ENCODE measurements at regions not wholly inside any gene's neighbourhood (a gene's known extent, or its start where the extent isn't known, plus 50 kb on each side); places are given as distances from the start of the nearest gene placed in this dataset.

DNA sequence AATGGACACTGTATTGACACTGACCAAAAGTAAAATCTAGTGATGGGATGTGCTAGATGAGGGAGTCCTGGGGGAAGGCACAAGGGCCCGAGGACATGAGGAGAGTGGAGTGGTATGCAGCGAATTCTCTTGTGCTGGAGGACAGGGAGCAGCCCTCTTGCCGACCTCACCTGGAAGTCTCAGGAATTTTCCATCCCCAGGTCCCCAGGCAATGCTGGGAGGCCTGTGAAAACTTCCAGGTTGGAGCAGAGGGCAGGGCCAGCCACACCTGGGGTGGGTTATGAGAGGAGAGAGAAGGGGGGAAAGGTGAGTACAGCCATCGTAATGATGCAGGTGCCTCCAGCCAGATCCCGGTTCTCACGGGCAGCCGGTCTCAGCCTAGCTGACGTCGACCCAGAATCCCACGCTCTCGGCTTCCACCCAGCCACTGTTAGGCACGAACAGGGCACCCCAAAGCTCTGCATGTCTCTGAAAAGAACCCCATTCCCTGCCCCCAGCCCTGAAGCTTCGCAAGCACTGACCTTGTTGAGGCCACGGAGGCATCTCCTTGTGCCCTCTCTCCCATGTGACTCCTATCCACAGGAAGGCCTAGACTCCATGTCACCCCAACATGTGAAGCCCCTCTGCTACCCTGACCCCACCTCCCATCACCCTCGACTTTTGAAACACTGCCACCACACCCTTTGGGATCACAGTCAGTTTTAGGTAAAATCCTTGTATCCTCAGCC, 239.7 kb upstream of the MYO3A start:
- Histone ChIP-seq H3K9me3 (ENCODE audit: severe bottlenecking) (no peaks in the 10 kb centered on the region), H3K36me3 (no peaks in the 10 kb centered on the region), H3K27ac (no peak overlapping the region), H3K4me3 (ENCODE audit: low read depth, low read length) (no peak overlapping the region), H3K27me3 (ENCODE audit: insufficient read depth, low read depth, severe bottlenecking) (no peaks in the 10 kb centered on the region)
- no peak for DNase-seq
- TF ChIP-seq, protein P1, sequence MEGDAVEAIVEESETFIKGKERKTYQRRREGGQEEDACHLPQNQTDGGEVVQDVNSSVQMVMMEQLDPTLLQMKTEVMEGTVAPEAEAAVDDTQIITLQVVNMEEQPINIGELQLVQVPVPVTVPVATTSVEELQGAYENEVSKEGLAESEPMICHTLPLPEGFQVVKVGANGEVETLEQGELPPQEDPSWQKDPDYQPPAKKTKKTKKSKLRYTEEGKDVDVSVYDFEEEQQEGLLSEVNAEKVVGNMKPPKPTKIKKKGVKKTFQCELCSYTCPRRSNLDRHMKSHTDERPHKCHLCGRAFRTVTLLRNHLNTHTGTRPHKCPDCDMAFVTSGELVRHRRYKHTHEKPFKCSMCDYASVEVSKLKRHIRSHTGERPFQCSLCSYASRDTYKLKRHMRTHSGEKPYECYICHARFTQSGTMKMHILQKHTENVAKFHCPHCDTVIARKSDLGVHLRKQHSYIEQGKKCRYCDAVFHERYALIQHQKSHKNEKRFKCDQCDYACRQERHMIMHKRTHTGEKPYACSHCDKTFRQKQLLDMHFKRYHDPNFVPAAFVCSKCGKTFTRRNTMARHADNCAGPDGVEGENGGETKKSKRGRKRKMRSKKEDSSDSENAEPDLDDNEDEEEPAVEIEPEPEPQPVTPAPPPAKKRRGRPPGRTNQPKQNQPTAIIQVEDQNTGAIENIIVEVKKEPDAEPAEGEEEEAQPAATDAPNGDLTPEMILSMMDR (IDR thresholded peaks at IDR 0.05; ENCODE audit: low read depth, low read length) = no peak

DNA sequence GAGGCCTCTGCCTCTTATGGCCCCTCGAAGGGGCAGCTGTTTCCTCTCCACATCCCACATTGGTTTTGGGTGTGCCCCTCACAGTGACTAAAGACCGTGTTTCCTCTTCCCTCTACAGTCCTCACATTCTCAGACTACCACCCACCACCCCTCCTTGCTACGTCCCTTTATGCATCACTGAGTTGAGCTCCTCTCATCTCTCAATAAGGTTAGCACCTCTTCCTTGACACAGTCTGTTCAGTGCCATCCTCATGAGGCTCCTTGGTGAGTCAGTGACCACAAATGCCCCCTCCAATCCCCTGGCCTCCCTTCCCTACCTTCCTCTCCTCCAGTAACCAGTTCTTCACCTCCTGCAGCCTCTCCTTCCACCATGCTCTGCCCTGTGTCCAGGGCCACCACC, 239.1 kb upstream of the MYO3A start:
- H3K36me3 ChIP-seq = no peaks in the 10 kb centered on the region
- no peaks in the 10 kb centered on the region for H3K9me3 ChIP-seq (ENCODE audit: severe bottlenecking)
- H3K27me3 ChIP-seq (ENCODE audit: insufficient read depth, low read depth, severe bottlenecking) = no peaks in the 10 kb centered on the region
- TF ChIP-seq, protein P1 (IDR thresholded peaks at IDR 0.05; ENCODE audit: low read depth, low read length) = no peak
- H3K27ac ChIP-seq = no peak overlapping the region
- DNase-seq = no peak
- H3K4me3 ChIP-seq (ENCODE audit: low read depth, low read length) = no peak overlapping the region

DNA sequence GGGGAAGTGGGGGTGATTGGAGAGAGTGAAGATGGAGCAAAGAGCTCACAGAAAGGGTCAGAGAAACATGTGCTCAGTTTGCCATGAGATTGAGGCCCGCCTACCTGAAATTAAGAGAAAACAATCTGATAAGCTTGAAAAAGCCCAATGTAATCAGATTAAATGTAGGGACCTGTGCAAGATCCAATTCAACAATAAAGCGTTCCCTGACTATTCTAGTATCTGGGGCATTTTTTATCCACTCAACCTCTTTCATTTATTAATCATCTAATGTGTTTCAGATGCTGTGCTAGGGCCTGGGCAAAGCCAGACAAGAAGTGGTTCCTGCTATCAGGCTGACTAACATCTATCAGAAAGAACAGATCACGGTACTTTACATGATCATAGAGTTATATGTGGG, 238.4 kb upstream of the MYO3A start:
- no peaks in the 10 kb centered on the region for H3K36me3 ChIP-seq
- H3K4me3 ChIP-seq (ENCODE audit: low read depth, low read length) = no peak overlapping the region
- no peak for DNase-seq
- TF ChIP-seq, protein P1 (IDR thresholded peaks at IDR 0.05; ENCODE audit: low read depth, low read length) = no peak
- no peaks in the 10 kb centered on the region for H3K9me3 ChIP-seq (ENCODE audit: severe bottlenecking)
- H3K27me3 ChIP-seq (ENCODE audit: insufficient read depth, low read depth, severe bottlenecking) = no peaks in the 10 kb centered on the region
- no peak overlapping the region for H3K27ac ChIP-seq

DNA sequence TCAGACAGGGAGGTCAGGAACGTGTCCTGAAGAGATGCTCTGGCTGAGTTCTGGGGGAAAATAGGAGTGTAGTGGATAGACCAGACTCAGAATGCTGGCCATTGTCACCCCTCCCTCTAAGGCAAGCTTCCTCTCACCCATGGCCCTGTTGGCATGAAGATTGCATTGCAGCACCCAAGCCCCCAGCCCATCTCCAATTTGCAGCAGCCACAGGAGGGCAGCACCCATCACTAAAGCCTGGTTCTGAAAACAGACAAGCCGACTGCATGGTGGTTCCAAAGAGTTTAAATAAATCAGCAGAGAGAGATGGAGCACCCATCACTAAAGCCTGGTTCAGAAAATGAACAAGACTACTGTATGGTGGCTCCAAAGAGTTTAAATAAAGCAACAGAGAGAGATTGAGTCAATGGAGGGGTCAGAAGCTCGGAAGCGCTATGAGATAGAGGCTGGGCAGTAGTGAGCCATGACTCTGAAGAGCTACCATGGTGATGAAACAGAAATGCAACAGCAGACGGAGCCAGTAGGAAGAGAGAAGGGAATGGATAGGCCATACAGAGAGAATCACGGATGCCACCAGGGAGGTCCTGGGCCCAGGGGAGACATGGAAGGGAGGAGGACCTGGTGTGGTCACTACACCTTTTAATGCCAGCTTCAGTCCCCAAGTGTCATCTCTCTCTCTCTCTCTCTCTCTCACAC, 237.9 kb upstream of the MYO3A start:
- TF ChIP-seq, protein P1 (IDR thresholded peaks at IDR 0.05; ENCODE audit: low read depth, low read length) = peak; percentile 37; the same call in 1 of the 2 replicates
- Histone ChIP-seq H3K27me3 (ENCODE audit: insufficient read depth, low read depth, severe bottlenecking) (no peaks in the 10 kb centered on the region), H3K9me3 (ENCODE audit: severe bottlenecking) (no peaks in the 10 kb centered on the region), H3K4me3 (ENCODE audit: low read depth, low read length) (no peak overlapping the region), H3K36me3 (no peaks in the 10 kb centered on the region), H3K27ac (no peak overlapping the region)
- peak; percentile 11 for DNase-seq

DNA sequence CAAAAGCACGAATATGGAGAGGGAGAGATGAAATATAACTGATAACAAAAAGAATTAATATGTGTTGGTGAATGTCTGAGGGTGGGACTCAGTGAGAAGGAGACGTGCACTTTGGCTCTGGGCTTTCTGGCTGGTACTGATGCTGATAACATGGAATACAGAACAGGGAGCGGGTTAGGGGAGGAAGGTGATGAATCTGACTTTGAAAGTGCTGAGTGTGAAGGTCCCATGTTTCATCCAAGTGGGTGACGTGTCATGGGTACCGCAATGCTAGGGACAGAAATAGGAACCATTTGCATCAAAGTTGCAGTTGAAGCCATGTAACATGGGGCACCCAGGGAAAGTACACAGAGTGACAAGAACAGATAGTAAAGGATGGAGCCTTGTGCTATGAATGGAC, 236.6 kb upstream of the MYO3A start:
- Histone ChIP-seq H3K27me3 (ENCODE audit: insufficient read depth, low read depth, severe bottlenecking) (no peaks in the 10 kb centered on the region), H3K4me3 (ENCODE audit: low read depth, low read length) (no peak overlapping the region), H3K27ac (no peak overlapping the region), H3K9me3 (ENCODE audit: severe bottlenecking) (no peaks in the 10 kb centered on the region), H3K36me3 (no peaks in the 10 kb centered on the region)
- no peak for DNase-seq
- TF ChIP-seq, protein P1 (IDR thresholded peaks at IDR 0.05; ENCODE audit: low read depth, low read length) = no peak

Measured in WERI-Rb-1 (cell line).